Pancreas (tissue), 10 donors: ENCODE measurements at regions not wholly inside any gene's neighbourhood (a gene's known extent, or its start where the extent isn't known, plus 50 kb on each side); places are given as distances from the start of the nearest gene placed in this dataset.
"Not testable (repeated sequence)": the region's sequence is repeated elsewhere in the genome, so short reads cannot be mapped to it uniquely, and the experiment has no call there.

ENCODE experiments used
- ATAC-seq, 4 donors: fragments of 200-7000 bp; cut with Tn5 transposase; one replicate each; pipeline versions ENCODE4 v1.8.0 to v1.9.1; 2020; ENCODE audit warnings: mild to moderate bottlenecking in 4 of 4, moderate library complexity in 4 of 4
- DNase-seq, 6 donors: peaks; one replicate each; pipeline ENCODE4 v3.0.0-alpha.2; 2020
- FAIRE-seq: peaks from 2 replicates; lab custom pipeline; 2012; peaks lifted over from hg19 to GRCh38; lab: Jason Lieb, UNC
- H3K27ac ChIP-seq, 4 donors: fragments of 200-600 bp; sonication (generic); 1 replicate in 3 of 4; 2 replicates in 1 of 4; pipeline versions ENCODE4 v1.5.0 to v1.8.0; 2020
- H3K27me3 ChIP-seq, 4 donors: fragments of 200-600 bp; one replicate each; pipeline ENCODE4 v1.8.0; 2021
- H3K36me3 ChIP-seq, 3 donors: fragments of 200-600 bp; sonication (generic) in 1 of 3; one replicate each; pipeline versions ENCODE4 v1.5.0 to v1.8.0; 2020 to 2021
- H3K4me1 ChIP-seq, 3 donors: fragments of 200-600 bp; one replicate each; pipeline ENCODE4 v1.8.0; 2021
- H3K4me3 ChIP-seq, 4 donors: fragments of 200-600 bp; sonication (generic) in 2 of 4; one replicate each; pipeline versions ENCODE4 v1.5.0 to v1.8.0; 2020 to 2021
- H3K9me3 ChIP-seq, 4 donors: fragments of 200-600 bp; one replicate each; pipeline ENCODE4 v1.8.0; 2021
- CTCF ChIP-seq, 4 donors: fragments of 200-600 bp; sonication (generic) in 3 of 4; IDR thresholded peaks; one replicate each; pipeline versions ENCODE4 v1.5.0 to v1.8.0; 2021; ENCODE audit warnings: antibody characterized with exemption in 4 of 4
- WGBS, 2 donors: extraction: QIAGEN DNeasy Blood & Tissue Kit; methylation state at CpG; one replicate each; pipeline ENCODE4 v1.1.7; 2013; 5-methylcytosine and 5-hydroxymethylcytosine counted together
- intact Hi-C, 3 donors: fragments of 100-400 bp; cut with DNase I; formaldehyde crosslinking; loops; one replicate each; pipeline versions ENCODE4 v1.11.1 to v1.14.2; 2022
- donor health status: healthy with polysubstance abuse.
- donor health status: DM: no; HTN: no; CAD: no; lungs with moderate emphysema.
- donor health status: DM: no; HTN: no; CAD: no.
- donor health status: control.
- donor health status: control.
- donor health status: Bipolar disorder and iron deficiency.
- donor health status: DM: yes; HTN: yes; CAD: no.
- donor health status: DM: no; HTN: no; CAD: no.
- donor health status: DM: no; HTN: no; CAD: no.
- donor health status: DM: yes; HTN: yes; CAD: no.

DNA sequence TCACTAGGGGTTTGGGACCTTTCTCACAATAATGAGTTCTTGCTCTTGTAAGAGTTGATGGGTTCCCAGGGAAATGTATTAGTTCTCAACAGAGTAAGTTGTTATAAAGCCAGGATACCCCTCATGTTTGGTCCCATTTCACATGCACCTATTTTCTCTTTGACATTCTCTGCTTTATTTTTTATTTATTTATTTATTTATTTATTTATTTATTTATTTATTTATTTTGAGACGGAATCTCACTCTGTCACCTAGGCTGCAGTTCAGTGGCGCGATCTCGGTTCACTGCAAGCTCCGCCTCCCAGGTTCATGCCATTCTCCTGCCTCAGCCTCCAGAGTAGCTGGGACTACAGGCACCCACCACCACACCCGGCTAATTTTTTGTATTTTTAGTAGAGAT is 52.2 kb downstream of the ACTRT1 start:
- H3K27me3 ChIP-seq, ATAC-seq, intact Hi-C loops, H3K4me1 ChIP-seq, H3K36me3 ChIP-seq, H3K4me3 ChIP-seq, DNase-seq, H3K9me3 ChIP-seq, H3K27ac ChIP-seq, FAIRE-seq: not testable (repeated sequence)
- WGBS, 2 donors, result 80 to 82% methylated on average over 6 of the region's 6 CpGs

GRCh38 chrX:127963696-127964095 is 88.5 kb downstream of the ACTRT1 start:
- Histone ChIP-seq H3K9me3 (no peaks in the 10 kb centered on the region), H3K27me3 (no peaks in the 10 kb centered on the region), H3K4me3 (no peak overlapping the region), H3K4me1 (no peaks in the 10 kb centered on the region), H3K36me3 (no peaks in the 10 kb centered on the region), H3K27ac (no peak overlapping the region)
- intact Hi-C loops, result no loop called here
- no peak for ATAC-seq
- 69 to 70% methylated on average over 1 of the region's 1 CpG for WGBS, 2 donors
- TF ChIP-seq CTCF (IDR thresholded peaks at IDR 0.05), result no peak
- no peak for DNase-seq
- no peak for FAIRE-seq

GRCh38 chrX:127947450-127947849 is 104.8 kb downstream of the ACTRT1 start:
- FAIRE-seq, result no peak
- intact Hi-C loops, result no loop called here
- no peak for ATAC-seq
- no peaks in the 10 kb centered on the region for H3K4me1 ChIP-seq
- no peak overlapping the region for H3K4me3 ChIP-seq
- no peaks in the 10 kb centered on the region for H3K27me3 ChIP-seq
- no peaks in the 10 kb centered on the region for H3K36me3 ChIP-seq
- no peak for TF ChIP-seq CTCF (IDR thresholded peaks at IDR 0.05)
- no peaks in the 10 kb centered on the region for H3K9me3 ChIP-seq
- WGBS, 2 donors, result 34 to 39% methylated on average over 2 of the region's 2 CpGs
- no peak for DNase-seq
- no peak overlapping the region for H3K27ac ChIP-seq

GRCh38 chrX:127943571-127943970 is 108.6 kb downstream of the ACTRT1 start:
- no peak for TF ChIP-seq CTCF (IDR thresholded peaks at IDR 0.05)
- H3K4me3 ChIP-seq, result no peak overlapping the region
- no peak for FAIRE-seq
- H3K4me1 ChIP-seq, result no peaks in the 10 kb centered on the region
- no peaks in the 10 kb centered on the region for H3K27me3 ChIP-seq
- no peak overlapping the region for H3K27ac ChIP-seq
- no peak for ATAC-seq
- H3K36me3 ChIP-seq, result no peaks in the 10 kb centered on the region
- H3K9me3 ChIP-seq, result no peaks in the 10 kb centered on the region
- DNase-seq, result no peak
- WGBS, 2 donors, result 14 to 23% methylated on average over 1 of the region's 1 CpG
- intact Hi-C loops, result no loop called here

DNA sequence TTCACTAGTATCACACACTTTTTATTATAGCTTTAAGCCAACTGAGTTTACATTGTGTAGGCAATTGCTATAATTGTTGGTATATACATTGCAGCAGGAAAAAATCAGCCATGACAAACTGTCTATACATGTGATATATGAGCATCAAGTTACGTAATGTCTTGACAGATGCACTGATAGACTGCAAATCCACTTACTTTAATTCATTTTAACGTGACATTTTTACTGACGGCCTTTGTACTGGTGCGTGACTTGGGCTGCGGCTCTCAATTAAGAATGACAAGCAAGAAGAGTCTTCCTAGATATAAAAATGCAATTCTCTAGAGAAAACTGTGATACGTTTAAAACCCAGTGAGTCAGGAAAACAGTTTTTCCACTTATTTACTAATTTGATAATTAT is 143.8 kb downstream of the ACTRT1 start:
- H3K4me1 ChIP-seq, result no peaks in the 10 kb centered on the region
- no peak overlapping the region for H3K27ac ChIP-seq
- 62 to 65% methylated on average over 6 of the region's 6 CpGs for WGBS, 2 donors
- H3K27me3 ChIP-seq, result peaks cover 0 to 4% (median 0%) of the 10 kb centered on the region in 4 donors
- no peak for ATAC-seq
- intact Hi-C loops, result no loop called here
- TF ChIP-seq CTCF (IDR thresholded peaks at IDR 0.05), result no peak
- no peak for FAIRE-seq
- H3K9me3 ChIP-seq, result no peaks in the 10 kb centered on the region
- no peaks in the 10 kb centered on the region for H3K36me3 ChIP-seq
- H3K4me3 ChIP-seq, result no peak overlapping the region
- DNase-seq, result no peak

DNA sequence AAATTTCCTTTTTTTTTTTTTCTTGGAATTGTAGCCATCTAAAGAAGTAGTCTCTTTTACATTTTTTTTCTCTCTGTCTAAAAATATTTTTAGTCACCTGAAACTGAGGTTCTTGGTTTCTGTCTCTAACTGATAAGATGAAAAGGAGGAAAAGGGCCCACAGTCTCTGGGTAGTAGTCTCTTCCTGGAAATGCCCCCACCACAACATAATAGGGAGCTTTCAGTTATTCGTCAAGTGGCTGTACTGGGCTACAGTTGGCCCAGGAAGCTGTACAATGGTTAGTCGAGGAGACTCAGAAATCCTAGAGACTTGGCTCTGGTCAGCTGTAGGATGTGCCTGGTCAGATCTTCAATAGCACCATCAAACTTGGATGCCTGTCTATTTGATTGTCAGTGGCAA is 163.4 kb downstream of the ACTRT1 start:
- Histone ChIP-seq H3K4me1 (no peaks in the 10 kb centered on the region), H3K9me3 (no peaks in the 10 kb centered on the region), H3K36me3 (no peaks in the 10 kb centered on the region), H3K4me3 (no peak overlapping the region), H3K27me3 (no peaks in the 10 kb centered on the region), H3K27ac (no peak overlapping the region)
- TF ChIP-seq CTCF (IDR thresholded peaks at IDR 0.05), result no peak
- ATAC-seq (no peak), FAIRE-seq (no peak), DNase-seq (no peak)
- intact Hi-C loops, result no loop called here
- 40 to 48% methylated on average over 2 of the region's 2 CpGs for WGBS, 2 donors
